HepG2 (cell line): ENCODE measurements at regions not wholly inside any gene's neighbourhood (a gene's known extent, or its start where the extent isn't known, plus 50 kb on each side); places are given as distances from the start of the nearest gene placed in this dataset.
"Not testable (repeated sequence)": the region's sequence is repeated elsewhere in the genome, so short reads cannot be mapped to it uniquely, and the experiment has no call there.

ENCODE experiments used
- ATAC-seq: fragments of 200-7000 bp; cut with Tn5 transposase; 3 replicates; pipeline ENCODE4 v1.9.1; 2020; ENCODE audit warnings: mild to moderate bottlenecking, moderate library complexity
- BruUV-seq: library from RNA; stranded (reverse); fragments of 400-500 nt; replicated peaks from 2 replicates; lab custom pipeline; 2021; lab: Mats Ljungman, UMichigan
- CTCF ChIA-PET: fragments of 300-600 bp; formaldehyde crosslinking; extraction: SDS; loops from one replicate; lab custom pipeline; 2021; ENCODE audit warnings: low total read pairs, inconsistent platforms, low intra/inter-chr PET ratio; lab: Yijun Ruan, JAX
- POLR2A ChIA-PET: fragments of 350-600 bp; sonication (Branson Sonifier 250); formaldehyde crosslinking; loops from one replicate; lab custom pipeline; 2020; ENCODE audit warnings: antibody characterized with exemption, inconsistent platforms; lab: Yijun Ruan, JAX
- DNase-seq: peaks from one replicate; pipeline ENCODE4 v3.0.0-alpha.2; 2015; ENCODE audit warnings: low spot score
- FAIRE-seq: peaks from 3 replicates; lab custom pipeline; 2011; peaks lifted over from hg19 to GRCh38; lab: Jason Lieb, UNC
- H2AFZ ChIP-seq: one replicate; pipeline ENCODE4 v1.6.1; 2011; ENCODE audit warnings: low read length, inconsistent platforms
- H3K27ac ChIP-seq: fragments of 300-600 bp; 3 replicates; pipeline ENCODE4 v1.8.0; 2011; ENCODE audit warnings: mixed run types, mild to moderate bottlenecking, mixed read lengths, low read length, inconsistent platforms; ENCODE audit not compliant: insufficient read depth; ENCODE audit errors: extremely low read length
- H3K27me3 ChIP-seq, 2 experiments: fragments of 200-600 bp in 1 of 2; 2 replicates in 1 of 2; 3 replicates in 1 of 2; pipeline versions ENCODE4 v1.6.0 to v1.8.0; 2011; ENCODE audit warnings: low read length in 2 of 2, mild to moderate bottlenecking in 2 of 2, moderate library complexity in 2 of 2, inconsistent platforms in 1 of 2; ENCODE audit not compliant: insufficient read depth in 2 of 2, control insufficient read depth in 1 of 2
- H3K36me3 ChIP-seq, 2 experiments: fragments of 200-600 bp in 1 of 2; replicated peaks in 1 of 2; 2 replicates in 1 of 2; 3 replicates in 1 of 2; pipeline versions ENCODE4 v1.5.1 to v1.8.0; 2011; ENCODE audit warnings: low read length in 2 of 2, inconsistent platforms in 1 of 2; ENCODE audit not compliant: insufficient read depth in 2 of 2, control insufficient read depth in 1 of 2
- H3K4me1 ChIP-seq: 2 replicates; pipeline ENCODE4 v1.5.1; 2012; ENCODE audit warnings: low read length, inconsistent platforms; ENCODE audit not compliant: insufficient read depth
- H3K4me2 ChIP-seq: 2 replicates; pipeline ENCODE4 v1.6.0; 2011; ENCODE audit warnings: low read depth, low read length, inconsistent platforms
- H3K4me3 ChIP-seq, 3 experiments: fragments of 200-600 bp in 1 of 3; sonication (generic), shearing (Covaris generic) in 1 of 3; replicated peaks in 1 of 3; 2 replicates each; pipeline ENCODE4 v1.5.1; 2011 to 2016; ENCODE audit warnings: low read length in 3 of 3, inconsistent platforms in 2 of 3, low read depth in 2 of 3, mild to moderate bottlenecking in 2 of 3, control low read depth in 1 of 3, mixed read lengths in 1 of 3; ENCODE audit not compliant: insufficient read depth in 1 of 3
- H3K79me2 ChIP-seq: one replicate; pipeline ENCODE4 v1.6.1; 2011; ENCODE audit warnings: low read length, inconsistent platforms; ENCODE audit not compliant: insufficient read depth
- H3K9ac ChIP-seq: 2 replicates; pipeline ENCODE4 v1.6.0; 2011; ENCODE audit warnings: mild to moderate bottlenecking, low read depth, low read length, inconsistent platforms; ENCODE audit not compliant: insufficient read depth
- H3K9me3 ChIP-seq: 2 replicates; pipeline ENCODE4 v1.5.1; 2012; ENCODE audit warnings: mild to moderate bottlenecking, low read length
- H4K20me1 ChIP-seq: 2 replicates; pipeline ENCODE4 v1.6.0; 2011; ENCODE audit warnings: inconsistent platforms, mild to moderate bottlenecking, low read length, moderate library complexity; ENCODE audit not compliant: insufficient read depth
- CEBPG ChIP-seq: IDR thresholded peaks from 2 replicates; pipeline ENCODE4 v1.6.1; 2016
- CTCF ChIP-seq: sonication (generic); formaldehyde crosslinking; IDR thresholded peaks from 2 replicates; pipeline ENCODE4 v1.5.0; 2020; ENCODE audit warnings: mild to moderate bottlenecking, missing genetic modification reagents, moderate library complexity
- FOSL2 ChIP-seq: sonication (generic); formaldehyde crosslinking; IDR thresholded peaks from 2 replicates; pipeline ENCODE4 v1.4.0; 2020; ENCODE audit warnings: missing genetic modification reagents
- GABPA ChIP-seq, 2 experiments: IDR thresholded peaks; 2 replicates each; pipeline ENCODE4 v1.6.1; 2011 to 2016; ENCODE audit warnings: low read depth in 2 of 2, low read length in 1 of 2, missing biosample characterization in 1 of 2, missing genetic modification characterization in 1 of 2
- GATAD2A ChIP-seq: IDR thresholded peaks from 2 replicates; pipeline ENCODE4 v1.6.1; 2016
- RAD21 ChIP-seq: fragments of 450-650 bp; formaldehyde crosslinking; IDR thresholded peaks from 2 replicates; pipeline ENCODE4 v1.5.0; 2020; ENCODE audit warnings: mild to moderate bottlenecking
- STAG1 ChIP-seq: sonication (generic); formaldehyde crosslinking; IDR thresholded peaks from 2 replicates; pipeline ENCODE4 v1.4.0; 2020; ENCODE audit warnings: missing genetic modification reagents
- TEAD3 ChIP-seq: optimal IDR thresholded peaks from 2 replicates; pipeline ENCODE3; 2016; ENCODE audit warnings: borderline replicate concordance
- WGBS: methylation state at CpG from one replicate; pipeline ENCODE4 v1.1.6; 2017; ENCODE audit warnings: low lambda C conversion rate; 5-methylcytosine and 5-hydroxymethylcytosine counted together
- in situ Hi-C: cut with HindIII; loops from 2 replicates; pipeline ENCODE4 v1.10.0; 2017; ENCODE audit warnings: low pct_unique_long_range_greater_than_20kb; ENCODE audit not compliant: extremely low pct_ligation_motif_present
- intact Hi-C: fragments of 100-400 bp; cut with micrococcal nuclease; formaldehyde crosslinking; loops from one replicate; pipeline ENCODE4 v1.10.0; 2022; ENCODE audit not compliant: unreplicated experiment

GRCh38 chr7:6962871-6963270 lies 136.8 kb upstream of the CCZ1B start (continued):
- not testable (repeated sequence) for TF ChIP-seq GABPA (IDR thresholded peaks at IDR 0.05; ENCODE audit: low read depth, low read length)
- TF ChIP-seq GABPA (CRISPR knock-in tag; IDR thresholded peaks at IDR 0.05; ENCODE audit: low read depth): peak; percentile 25; the same call in 1 of the 2 replicates
- 0 out of 2 replicates have a peak, but pooled peaks have one; percentile 21 for TF ChIP-seq GATAD2A (CRISPR knock-in tag)

- peak; percentile 30 for DNase-seq
- BruUV-seq: not testable (repeated sequence)
- peak; percentile 84 for TF ChIP-seq STAG1 (CRISPR knock-in tag)
- peak; percentile 41; the same call in 1 of the 2 replicates for TF ChIP-seq RAD21
- 0 out of 2 replicates have a peak, but pooled peaks have one; percentile 5 for TF ChIP-seq FOSL2 (CRISPR knock-in tag)
- TF ChIP-seq TEAD3 (CRISPR knock-in tag): peak; percentile 62
- peak; percentile 66 for TF ChIP-seq CTCF (CRISPR knock-in tag)
- 0 out of 2 replicates have a peak, but pooled peaks have one; percentile 23 for TF ChIP-seq CEBPG (CRISPR knock-in tag)
- TF ChIP-seq, all 625 proteins: peak for 6; not testable (repeated sequence) for 619
Measured at GRCh38 chr7:6965051-6965450, 139.0 kb upstream of the CCZ1B start.

GRCh38 chr7:6970180-6970579 lies 144.1 kb upstream of the CCZ1B start:
- in situ Hi-C loops, CTCF ChIA-PET, BruUV-seq, H4K20me1 ChIP-seq, FAIRE-seq, H3K4me2 ChIP-seq, H3K79me2 ChIP-seq, H3K4me3 ChIP-seq, ATAC-seq, POLR2A ChIA-PET, intact Hi-C loops, H2AFZ ChIP-seq, DNase-seq, H3K9ac ChIP-seq, H3K9me3 ChIP-seq, H3K36me3 ChIP-seq, H3K27me3 ChIP-seq, H3K4me1 ChIP-seq, H3K27ac ChIP-seq: not testable (repeated sequence)
- 71% methylated on average over 3 of the region's 3 CpGs for WGBS

More at GRCh38 chr7:6965051-6965450, 139.0 kb upstream of the CCZ1B start:
- POLR2A ChIA-PET, H3K27ac ChIP-seq, ATAC-seq, H3K4me2 ChIP-seq, H3K9ac ChIP-seq, H3K4me1 ChIP-seq, in situ Hi-C loops, H4K20me1 ChIP-seq, H3K79me2 ChIP-seq, H3K27me3 ChIP-seq, H3K9me3 ChIP-seq, H3K4me3 ChIP-seq, H3K36me3 ChIP-seq, H2AFZ ChIP-seq: not testable (repeated sequence)
- WGBS: 0% methylated on average over 5 of the region's 6 CpGs
- peak; percentile 76 for FAIRE-seq
- intact Hi-C loops: loop anchor here (2.0 to 10.0 kb wide), 2 partner anchors 130 to 576 kb away; no protein-coding TSS in a partner anchor
- CTCF ChIA-PET: interaction anchor here (0.8 kb wide), 1 partner anchor 576 kb away, joined by 3 read pairs; no protein-coding TSS in a partner anchor

- intact Hi-C loops, H2AFZ ChIP-seq, BruUV-seq, H3K27me3 ChIP-seq, ATAC-seq, H3K27ac ChIP-seq, DNase-seq, CTCF ChIA-PET, H3K79me2 ChIP-seq, H3K9ac ChIP-seq, in situ Hi-C loops, POLR2A ChIA-PET, FAIRE-seq, H3K9me3 ChIP-seq, H3K4me3 ChIP-seq, H3K4me2 ChIP-seq, H3K36me3 ChIP-seq, H3K4me1 ChIP-seq, H4K20me1 ChIP-seq: not testable (repeated sequence)
- WGBS: 92% methylated on average over 11 of the region's 27 CpGs
Measured at GRCh38 chr7:6974876-6975275, 148.8 kb upstream of the CCZ1B start.
